DND-41 (cell line): ENCODE measurements at regions not wholly inside any gene's neighbourhood (a gene's known extent, or its start where the extent isn't known, plus 50 kb on each side); places are given as distances from the start of the nearest gene placed in this dataset.

Source experiments
- ATAC-seq: fragments of 200-7000 bp; cut with Tn5 transposase; 3 replicates; pipeline ENCODE4 v1.9.1; 2021; ENCODE audit warnings: low read depth; ENCODE audit not compliant: insufficient read depth
- DNase-seq: peaks from one replicate; pipeline ENCODE4 v3.0.0-alpha.2; 2020
- H2AFZ ChIP-seq: 2 replicates; pipeline ENCODE4 v1.6.0; 2012; ENCODE audit warnings: low read depth, low read length
- H3K27ac ChIP-seq: 2 replicates; pipeline ENCODE4 v1.5.1; 2012; ENCODE audit warnings: low read length, inconsistent platforms
- H3K27me3 ChIP-seq: fragments of 200-600 bp; sonication (generic); 2 replicates; pipeline ENCODE4 v1.6.0; 2012; ENCODE audit warnings: low read length, mild to moderate bottlenecking, inconsistent platforms; ENCODE audit not compliant: insufficient read depth, poor library complexity
- H3K36me3 ChIP-seq: 2 replicates; pipeline ENCODE4 v1.5.1; 2012; ENCODE audit warnings: low read length, inconsistent platforms; ENCODE audit not compliant: insufficient read depth
- H3K4me1 ChIP-seq: 2 replicates; pipeline ENCODE4 v1.5.1; 2012; ENCODE audit warnings: mild to moderate bottlenecking, low read length; ENCODE audit not compliant: insufficient read depth
- H3K4me2 ChIP-seq: 2 replicates; pipeline ENCODE4 v1.6.0; 2012; ENCODE audit warnings: mild to moderate bottlenecking, moderate library complexity, low read length, inconsistent platforms; ENCODE audit not compliant: insufficient read depth
- H3K4me3 ChIP-seq, 2 experiments: fragments of 200-600 bp in 1 of 2; shearing (Covaris generic) in 1 of 2; 2 replicates each; pipeline ENCODE4 v1.5.1; 2012 to 2016; ENCODE audit warnings: inconsistent platforms in 2 of 2, low read length in 2 of 2, mild to moderate bottlenecking in 2 of 2, low read depth in 1 of 2, moderate library complexity in 1 of 2
- H3K79me2 ChIP-seq: 2 replicates; pipeline ENCODE4 v1.6.0; 2012; ENCODE audit warnings: low read length, inconsistent platforms; ENCODE audit not compliant: insufficient read depth
- H3K9ac ChIP-seq: 2 replicates; pipeline ENCODE4 v1.6.0; 2012; ENCODE audit warnings: low read depth, mild to moderate bottlenecking, inconsistent platforms, low read length, moderate library complexity
- H3K9me3 ChIP-seq: 2 replicates; pipeline ENCODE4 v1.5.1; 2012; ENCODE audit warnings: low read length, moderate library complexity, mild to moderate bottlenecking, inconsistent platforms; ENCODE audit not compliant: insufficient read depth, severe bottlenecking
- H4K20me1 ChIP-seq: 2 replicates; pipeline ENCODE4 v1.6.0; 2012; ENCODE audit warnings: low read length; ENCODE audit not compliant: insufficient read depth
- CTCF ChIP-seq: IDR thresholded peaks from 2 replicates; pipeline ENCODE4 v1.5.1; 2012; ENCODE audit warnings: borderline replicate concordance, low read length, moderate library complexity, mild to moderate bottlenecking; ENCODE audit not compliant: poor library complexity, severe bottlenecking; ENCODE audit errors: extremely low read depth
- EZH2 ChIP-seq: IDR thresholded peaks from 3 replicates; pipeline ENCODE4 v1.6.1; 2012; ENCODE audit warnings: borderline replicate concordance, low read depth, mild to moderate bottlenecking, moderate library complexity, low read length, inconsistent platforms; ENCODE audit not compliant: severe bottlenecking

GRCh38 chr12:4826909-4827308, 82.8 kb upstream of the KCNA1 start:
- Histone ChIP-seq H3K27ac (peak overlapping the region; percentile 45; the same call in 1 of the 2 replicates), H4K20me1 (no peaks in the 10 kb centered on the region), H3K79me2 (no peaks in the 10 kb centered on the region), H2AFZ (no peak overlapping the region), H3K4me1 (peaks cover 69% of the 10 kb centered on the region), H3K9me3 (no peaks in the 10 kb centered on the region), H3K4me2 (no peak overlapping the region), H3K27me3 (no peaks in the 10 kb centered on the region), H3K36me3 (no peaks in the 10 kb centered on the region), H3K4me3 (no peak overlapping the region), H3K9ac (no peak overlapping the region)
- ATAC-seq: no peak
- TF ChIP-seq EZH2 (no peak), CTCF (no peak)
- no peak for DNase-seq

GRCh38 chr12:4828176-4828575, 81.5 kb upstream of the KCNA1 start:
- peak overlapping the region; percentile 57 for H3K9ac ChIP-seq
- no peaks in the 10 kb centered on the region for H3K36me3 ChIP-seq
- TF ChIP-seq EZH2: no peak
- no peak for TF ChIP-seq CTCF
- ATAC-seq: no peak
- peak overlapping the region in 1 of 2 experiments; percentile 52; a peak in 2 of 4 replicates for H3K4me3 ChIP-seq
- no peaks in the 10 kb centered on the region for H3K79me2 ChIP-seq
- peak overlapping the region; percentile 90 for H3K27ac ChIP-seq
- H3K4me2 ChIP-seq: peak overlapping the region; percentile 66
- H3K4me1 ChIP-seq: peaks cover 69% of the 10 kb centered on the region
- no peaks in the 10 kb centered on the region for H3K9me3 ChIP-seq
- H2AFZ ChIP-seq: no peak overlapping the region
- H4K20me1 ChIP-seq: no peaks in the 10 kb centered on the region
- no peaks in the 10 kb centered on the region for H3K27me3 ChIP-seq
- no peak for DNase-seq

GRCh38 chr12:4829161-4829792, 80.4 kb upstream of the KCNA1 start:
- no peaks in the 10 kb centered on the region for H3K36me3 ChIP-seq
- peak overlapping the region; percentile 57 for H3K9ac ChIP-seq
- H3K79me2 ChIP-seq: no peaks in the 10 kb centered on the region
- TF ChIP-seq EZH2 (no peak), CTCF (no peak)
- H3K4me1 ChIP-seq: peaks cover 69% of the 10 kb centered on the region
- H3K9me3 ChIP-seq: no peaks in the 10 kb centered on the region
- peak; percentile 58 for DNase-seq
- peak overlapping the region; percentile 66 for H3K4me2 ChIP-seq
- H3K27me3 ChIP-seq: no peaks in the 10 kb centered on the region
- H4K20me1 ChIP-seq: no peaks in the 10 kb centered on the region
- peak overlapping the region; percentile 3 to 52; a peak in 3 of 4 replicates for H3K4me3 ChIP-seq
- peak overlapping the region; percentile 53 for H2AFZ ChIP-seq
- peak; percentile 86 for ATAC-seq
- peak overlapping the region; percentile 90 for H3K27ac ChIP-seq
